ENCODE measurements at regions not wholly inside any gene's neighbourhood (a gene's known extent, or its start where the extent isn't known, plus 50 kb on each side); places are given as distances from the start of the nearest gene placed in this dataset.

DNA sequence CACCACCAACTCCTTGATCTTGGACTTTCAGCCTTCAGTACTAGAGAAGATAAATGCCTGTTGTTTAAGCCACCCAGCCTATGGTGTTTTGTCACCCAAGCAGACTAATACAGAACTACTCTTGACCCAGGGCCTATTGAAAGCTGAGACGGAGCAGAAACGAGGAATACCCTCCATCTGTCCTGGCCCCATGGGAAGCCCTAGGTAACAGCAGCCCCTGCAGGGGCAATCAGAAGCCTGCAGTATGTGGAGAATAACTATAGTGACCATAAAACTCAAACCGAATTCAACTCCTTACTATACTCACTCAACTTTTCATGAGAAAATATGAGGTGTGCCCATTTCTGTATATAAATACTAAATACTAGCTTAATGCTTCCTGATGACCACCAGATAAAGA lies 307.4 kb downstream of the NUAK1 start:
- TF ChIP-seq, protein P1, sequence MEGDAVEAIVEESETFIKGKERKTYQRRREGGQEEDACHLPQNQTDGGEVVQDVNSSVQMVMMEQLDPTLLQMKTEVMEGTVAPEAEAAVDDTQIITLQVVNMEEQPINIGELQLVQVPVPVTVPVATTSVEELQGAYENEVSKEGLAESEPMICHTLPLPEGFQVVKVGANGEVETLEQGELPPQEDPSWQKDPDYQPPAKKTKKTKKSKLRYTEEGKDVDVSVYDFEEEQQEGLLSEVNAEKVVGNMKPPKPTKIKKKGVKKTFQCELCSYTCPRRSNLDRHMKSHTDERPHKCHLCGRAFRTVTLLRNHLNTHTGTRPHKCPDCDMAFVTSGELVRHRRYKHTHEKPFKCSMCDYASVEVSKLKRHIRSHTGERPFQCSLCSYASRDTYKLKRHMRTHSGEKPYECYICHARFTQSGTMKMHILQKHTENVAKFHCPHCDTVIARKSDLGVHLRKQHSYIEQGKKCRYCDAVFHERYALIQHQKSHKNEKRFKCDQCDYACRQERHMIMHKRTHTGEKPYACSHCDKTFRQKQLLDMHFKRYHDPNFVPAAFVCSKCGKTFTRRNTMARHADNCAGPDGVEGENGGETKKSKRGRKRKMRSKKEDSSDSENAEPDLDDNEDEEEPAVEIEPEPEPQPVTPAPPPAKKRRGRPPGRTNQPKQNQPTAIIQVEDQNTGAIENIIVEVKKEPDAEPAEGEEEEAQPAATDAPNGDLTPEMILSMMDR (IDR thresholded peaks at IDR 0.05) = no peak
- TF ChIP-seq EP300 (IDR thresholded peaks at IDR 0.05) = no peak

All from ovary (tissue), 3 donors.